ENCODE measurements at regions not wholly inside any gene's neighbourhood (a gene's known extent, or its start where the extent isn't known, plus 50 kb on each side); places are given as distances from the start of the nearest gene placed in this dataset.

DNA sequence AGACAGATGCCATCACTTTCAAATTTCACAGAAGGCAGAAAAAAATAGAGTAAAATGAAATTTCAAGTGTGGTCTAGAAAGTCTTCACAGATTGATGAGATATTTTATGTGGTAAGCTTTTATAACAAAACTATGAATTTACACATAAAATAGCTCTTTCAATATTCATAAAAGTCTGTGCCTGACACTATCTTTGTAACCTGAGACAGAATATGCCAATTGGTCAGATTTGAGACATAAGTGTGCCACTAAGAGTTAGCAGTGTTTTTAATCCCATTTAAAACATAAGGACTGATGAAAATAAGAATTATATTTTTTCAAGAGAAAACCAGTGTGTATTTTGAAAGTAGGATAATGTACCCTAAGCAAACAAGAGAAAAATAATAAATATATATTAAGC lies 769.5 kb upstream of the LUZP2 start:
- TF ChIP-seq POLR2A (IDR thresholded peaks at IDR 0.05) = no peak
- TF ChIP-seq, protein P1, sequence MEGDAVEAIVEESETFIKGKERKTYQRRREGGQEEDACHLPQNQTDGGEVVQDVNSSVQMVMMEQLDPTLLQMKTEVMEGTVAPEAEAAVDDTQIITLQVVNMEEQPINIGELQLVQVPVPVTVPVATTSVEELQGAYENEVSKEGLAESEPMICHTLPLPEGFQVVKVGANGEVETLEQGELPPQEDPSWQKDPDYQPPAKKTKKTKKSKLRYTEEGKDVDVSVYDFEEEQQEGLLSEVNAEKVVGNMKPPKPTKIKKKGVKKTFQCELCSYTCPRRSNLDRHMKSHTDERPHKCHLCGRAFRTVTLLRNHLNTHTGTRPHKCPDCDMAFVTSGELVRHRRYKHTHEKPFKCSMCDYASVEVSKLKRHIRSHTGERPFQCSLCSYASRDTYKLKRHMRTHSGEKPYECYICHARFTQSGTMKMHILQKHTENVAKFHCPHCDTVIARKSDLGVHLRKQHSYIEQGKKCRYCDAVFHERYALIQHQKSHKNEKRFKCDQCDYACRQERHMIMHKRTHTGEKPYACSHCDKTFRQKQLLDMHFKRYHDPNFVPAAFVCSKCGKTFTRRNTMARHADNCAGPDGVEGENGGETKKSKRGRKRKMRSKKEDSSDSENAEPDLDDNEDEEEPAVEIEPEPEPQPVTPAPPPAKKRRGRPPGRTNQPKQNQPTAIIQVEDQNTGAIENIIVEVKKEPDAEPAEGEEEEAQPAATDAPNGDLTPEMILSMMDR (IDR thresholded peaks at IDR 0.05) = no peak
